K562 (cell line): ENCODE measurements at regions not wholly inside any gene's neighbourhood (a gene's known extent, or its start where the extent isn't known, plus 50 kb on each side); places are given as distances from the start of the nearest gene placed in this dataset.

Source experiments
- ATAC-seq: fragments of 200-7000 bp; cut with Tn5 transposase; 3 replicates; pipeline ENCODE4 v1.9.1; 2020; ENCODE audit warnings: moderate library complexity
- BruUV-seq: library from RNA; stranded (reverse); fragments of 400-500 nt; replicated peaks from 2 replicates; lab custom pipeline; 2021; lab: Mats Ljungman, UMichigan
- CTCF ChIA-PET: fragments of 300-600 bp; formaldehyde crosslinking; extraction: SDS; loops from one replicate; lab custom pipeline; 2021; ENCODE audit warnings: low intra/inter-chr PET ratio; lab: Yijun Ruan, JAX
- POLR2A ChIA-PET: fragments of 300-600, 350-650 bp; sonication (Branson Sonifier 250); formaldehyde crosslinking; extraction: SDS; loops from one replicate; lab custom pipeline; 2021; ENCODE audit warnings: antibody characterized with exemption, inconsistent platforms; lab: Yijun Ruan, JAX
- DNase-seq, 4 experiments: peaks; one replicate each; pipeline versions ENCODE4 v3.0.0 to v3.0.0-alpha.2; 2011 to 2018; ENCODE audit warnings: low spot score in 3 of 4, mixed read lengths in 3 of 4; ENCODE audit errors: extremely low read depth in 1 of 4
- FAIRE-seq: peaks from 2 replicates; lab custom pipeline; 2011; peaks lifted over from hg19 to GRCh38; lab: Jason Lieb, UNC
- H2AFZ ChIP-seq: 2 replicates; pipeline ENCODE4 v1.6.0; 2011; ENCODE audit warnings: low read depth, low read length, control low read depth, inconsistent platforms
- H3K27ac ChIP-seq: fragments of 200-600 bp; 3 replicates; pipeline ENCODE4 v1.8.0; 2011; ENCODE audit warnings: low read depth, mild to moderate bottlenecking, control low read depth, inconsistent platforms, low read length, moderate library complexity, mixed read lengths; ENCODE audit errors: extremely low read depth
- H3K27me3 ChIP-seq, 2 experiments: fragments of 300-600 bp in 1 of 2; 2 replicates in 1 of 2; 3 replicates in 1 of 2; pipeline versions ENCODE4 v1.6.0 to v1.8.0; 2011; ENCODE audit warnings: inconsistent platforms in 2 of 2, low read length in 2 of 2, mild to moderate bottlenecking in 1 of 2, mixed read lengths in 1 of 2, moderate library complexity in 1 of 2; ENCODE audit not compliant: control insufficient read depth in 2 of 2, insufficient read depth in 2 of 2
- H3K36me3 ChIP-seq: fragments of 300-600 bp; 3 replicates; pipeline ENCODE4 v1.8.0; 2011; ENCODE audit warnings: mild to moderate bottlenecking, low read length, inconsistent platforms; ENCODE audit not compliant: control insufficient read depth, insufficient read depth
- H3K4me1 ChIP-seq, 2 experiments: fragments of 200-600 bp in 1 of 2; replicated peaks in 1 of 2; 2 replicates in 1 of 2; 3 replicates in 1 of 2; pipeline versions ENCODE4 v1.5.1 to v1.8.0; 2011; ENCODE audit warnings: inconsistent platforms in 2 of 2, low read length in 2 of 2, mild to moderate bottlenecking in 1 of 2, mixed read lengths in 1 of 2, moderate library complexity in 1 of 2; ENCODE audit not compliant: control insufficient read depth in 2 of 2, insufficient read depth in 2 of 2
- H3K4me2 ChIP-seq: 2 replicates; pipeline ENCODE4 v1.6.1; 2011; ENCODE audit warnings: low read length, control low read depth, inconsistent platforms, mixed read lengths; ENCODE audit not compliant: insufficient read depth
- H3K4me3 ChIP-seq: fragments of 200-600 bp; sonication (generic), shearing (Covaris generic); 2 replicates; pipeline ENCODE4 v1.5.1; 2016; ENCODE audit warnings: control low read depth, inconsistent platforms
- H3K79me2 ChIP-seq: fragments of 200-600 bp; 3 replicates; pipeline ENCODE4 v1.8.0; 2011; ENCODE audit warnings: low read length, inconsistent platforms; ENCODE audit not compliant: control insufficient read depth, insufficient read depth
- H3K9ac ChIP-seq, 2 experiments: 2 replicates each; pipeline versions ENCODE4 v1.6.0 to v1.6.1; 2011; ENCODE audit warnings: low read depth in 2 of 2, low read length in 2 of 2, control low read depth in 1 of 2, inconsistent platforms in 1 of 2, mild to moderate bottlenecking in 1 of 2, mixed read lengths in 1 of 2; ENCODE audit not compliant: insufficient read depth in 1 of 2
- H3K9me1 ChIP-seq: one replicate; pipeline ENCODE4 v1.6.0; 2011; ENCODE audit warnings: inconsistent platforms, mild to moderate bottlenecking, low read length, moderate library complexity; ENCODE audit not compliant: control insufficient read depth, insufficient read depth
- H3K9me3 ChIP-seq: replicated peaks from 2 replicates; pipeline ENCODE4 v1.5.1; 2011; ENCODE audit warnings: low read depth, low read length, inconsistent platforms; ENCODE audit not compliant: control insufficient read depth, insufficient read depth
- H4K20me1 ChIP-seq: replicated peaks from 2 replicates; pipeline ENCODE4 v1.6.1; 2011; ENCODE audit warnings: low read length, inconsistent platforms, mixed read lengths; ENCODE audit not compliant: control insufficient read depth, insufficient read depth
- ATF3 ChIP-seq, 2 experiments: fragments of 450-650 bp in 1 of 2; sonication (generic) in 1 of 2; formaldehyde crosslinking in 1 of 2; IDR thresholded peaks in 1 of 2; conservative IDR thresholded peaks in 1 of 2; 2 replicates each; pipeline versions ENCODE4 v1.6.1 to v1.8.1; 2016 to 2023; ENCODE audit warnings: mild to moderate bottlenecking in 2 of 2, moderate library complexity in 2 of 2, inconsistent platforms in 1 of 2, missing genetic modification reagents in 1 of 2
- CXXC5 ChIP-seq: fragments of 250-450 bp; sonication (Bioruptor Pico); IDR thresholded peaks from 2 replicates; pipeline ENCODE4 v1.8.0; 2022; ENCODE audit warnings: inconsistent platforms, mild to moderate bottlenecking, moderate library complexity
- ETV5 ChIP-seq: sonication (generic); formaldehyde crosslinking; IDR thresholded peaks from 2 replicates; pipeline ENCODE4 v1.4.0; 2020; ENCODE audit warnings: low read depth, mild to moderate bottlenecking, missing genetic modification reagents
- FOXP1 ChIP-seq: sonication (generic); formaldehyde crosslinking; IDR thresholded peaks from 2 replicates; pipeline ENCODE4 v1.8.0; 2022; ENCODE audit warnings: mild to moderate bottlenecking, missing genetic modification reagents
- HMGXB4 ChIP-seq: sonication (generic); formaldehyde crosslinking; IDR thresholded peaks from 2 replicates; pipeline ENCODE4 v1.8.1; 2023; ENCODE audit warnings: mild to moderate bottlenecking, missing genetic modification reagents
- L3MBTL2 ChIP-seq: fragments of 450-650 bp; IDR thresholded peaks from 2 replicates; pipeline ENCODE4 v1.6.1; 2016; ENCODE audit warnings: mild to moderate bottlenecking, moderate library complexity
- MAFG ChIP-seq: fragments of 450-650 bp; conservative IDR thresholded peaks from 2 replicates; pipeline ENCODE4 v1.6.1; 2016; ENCODE audit warnings: missing genetic modification characterization, missing compliant biosample characterization
- NELFE ChIP-seq: IDR thresholded peaks from 2 replicates; pipeline ENCODE4 v1.6.1; 2011; ENCODE audit warnings: mild to moderate bottlenecking; ENCODE audit not compliant: insufficient read depth, insufficient read length
- RBM39 ChIP-seq: fragments of 200-400 bp; formaldehyde crosslinking; optimal IDR thresholded peaks from 2 replicates; pipeline ENCODE3; 2018; ENCODE audit warnings: low read depth, low read length
- TRIM24 ChIP-seq, 2 experiments: fragments of 450-650 bp; IDR thresholded peaks; 2 replicates each; pipeline ENCODE4 v1.6.1; 2016
- ZNF764 ChIP-seq: fragments of 250-450 bp; sonication (Bioruptor Pico); IDR thresholded peaks from 2 replicates; pipeline ENCODE4 v1.4.0; 2020; ENCODE audit warnings: low read depth, mild to moderate bottlenecking, moderate library complexity
- WGBS: fragments of 100-300 bp; shearing (Covaris generic); methylation state at CpG from one replicate; pipeline ENCODE4 v1.1.6; 2016; ENCODE audit warnings: low coverage, mixed read lengths; ENCODE audit not compliant: insufficient coverage; ENCODE audit errors: missing lambda C conversion rate; 5-methylcytosine and 5-hydroxymethylcytosine counted together
- in situ Hi-C: fragments of 300-500 bp; cut with MboI; formaldehyde crosslinking; loops from 4 replicates; pipeline ENCODE4 v1.15.0; 2018; ENCODE audit warnings: inconsistent platforms, mixed read lengths
- intact Hi-C: fragments of 100-400 bp; cut with micrococcal nuclease; formaldehyde crosslinking; loops from 2 replicates; pipeline ENCODE4 v1.14.2; 2022

GRCh38 chr21:35159881-35160280, 110.8 kb upstream of the RUNX1 start:
- 24% methylated on average over 4 of the region's 4 CpGs for WGBS
- Histone ChIP-seq H3K9me3 (peaks cover 15% of the 10 kb centered on the region), H3K79me2 (no peaks in the 10 kb centered on the region), H3K36me3 (no peaks in the 10 kb centered on the region), H3K27me3 (no peaks in the 10 kb centered on the region), H2AFZ (no peak overlapping the region), H3K9ac (no peak overlapping the region), H3K9me1 (no peaks in the 10 kb centered on the region), H3K4me1 (peaks cover 0 to 5% of the 10 kb centered on the region in 2 experiments; a peak in 2 of 5 replicates), H3K4me2 (no peak overlapping the region), H3K27ac (no peak overlapping the region), H3K4me3 (no peak overlapping the region), H4K20me1 (no peaks in the 10 kb centered on the region)
- CTCF ChIA-PET = no interaction called here
- FAIRE-seq = no peak
- intact Hi-C loops (no loop called here), in situ Hi-C loops (no loop called here)
- DNase-seq = no peak
- POLR2A ChIA-PET = interaction anchor here (1.0 to 1.5 kb wide), 4 partner anchors 11 to 63 kb away, joined by 3 read pairs; no protein-coding TSS in a partner anchor
- no TSS peak for BruUV-seq
- ATAC-seq = no peak
- no peak for TF ChIP-seq HMGXB4
- TF ChIP-seq FOXP1 (CRISPR knock-in tag) = no peak
- no peak for TF ChIP-seq MAFG
- TF ChIP-seq TRIM24 (IDR thresholded peaks at IDR 0.05) = 0 out of 4 replicates have a peak, but pooled peaks of 1 of the 2 experiments have one; percentile 12
- 0 out of 2 replicates have a peak, but pooled peaks have one; percentile 12 for TF ChIP-seq ATF3 (IDR thresholded peaks at IDR 0.05)
- no peak for TF ChIP-seq ATF3 (CRISPR knock-in tag; conservative IDR thresholded peaks at IDR 0.05)
- no peak for TF ChIP-seq NELFE
- TF ChIP-seq L3MBTL2 = no peak
- no peak for TF ChIP-seq CXXC5 (CRISPR knock-in tag)
- no peak for TF ChIP-seq ETV5 (CRISPR knock-in tag)
- no peak for TF ChIP-seq RBM39
- no peak for TF ChIP-seq ZNF764 (CRISPR knock-in tag)
